Nucleus accumbens (tissue), 56 donors: ENCODE measurements at regions not wholly inside any gene's neighbourhood (a gene's known extent, or its start where the extent isn't known, plus 50 kb on each side); places are given as distances from the start of the nearest gene placed in this dataset.

ENCODE experiments used
- DNase-seq, 56 donors: peaks; one replicate each; lab custom pipeline; 2025; lab: John Stamatoyannopoulos, UW

- DNase-seq = no peak
Observed at GRCh38 chr19:31553112-31553845, 204.0 kb upstream of the TSHZ3 start.

GRCh38 chr19:31553846-31554215, 204.6 kb upstream of the TSHZ3 start:
- no peak for DNase-seq

GRCh38 chr19:31554360-31554759, 205.1 kb upstream of the TSHZ3 start:
- no peak for DNase-seq

GRCh38 chr19:31555634-31556215, 206.5 kb upstream of the TSHZ3 start:
- no peak for DNase-seq

- no peak for DNase-seq
Observed at GRCh38 chr19:31559494-31559893, 210.3 kb upstream of the TSHZ3 start.

- no peak for DNase-seq
Observed at GRCh38 chr19:31560086-31561060, 211.1 kb upstream of the TSHZ3 start.

- peak in 2 of 56 donors; percentile 7 to 9 for DNase-seq
Observed at GRCh38 chr19:31562966-31563612, 213.9 kb upstream of the TSHZ3 start.

- no peak for DNase-seq
Observed at GRCh38 chr19:31567776-31568175, 218.5 kb upstream of the TSHZ3 start.

GRCh38 chr19:31568724-31569123, 219.5 kb upstream of the TSHZ3 start:
- no peak for DNase-seq

GRCh38 chr19:31570718-31571117, 221.5 kb upstream of the TSHZ3 start:
- peak in 8 of 56 donors; percentile 2 to 34 (median 8) for DNase-seq

GRCh38 chr19:31572102-31572975, 223.1 kb upstream of the TSHZ3 start:
- no peak for DNase-seq

- DNase-seq = no peak
Observed at GRCh38 chr19:31572976-31573298, 223.7 kb upstream of the TSHZ3 start.

GRCh38 chr19:31574251-31574973, 225.2 kb upstream of the TSHZ3 start:
- no peak for DNase-seq

GRCh38 chr19:31575846-31576335, 226.7 kb upstream of the TSHZ3 start:
- DNase-seq = no peak

- DNase-seq = no peak
Observed at GRCh38 chr19:31578326-31578725, 229.1 kb upstream of the TSHZ3 start.

GRCh38 chr19:31583148-31583547, 233.9 kb upstream of the TSHZ3 start:
- no peak for DNase-seq

- DNase-seq = no peak
Observed at GRCh38 chr19:31586282-31586681, 237.0 kb upstream of the TSHZ3 start.

GRCh38 chr19:31589109-31589508, 239.9 kb upstream of the TSHZ3 start:
- DNase-seq = no peak

GRCh38 chr19:31591258-31591657, 242.0 kb upstream of the TSHZ3 start:
- no peak for DNase-seq
